GM12873 (cell line): ENCODE measurements at regions not wholly inside any gene's neighbourhood (a gene's known extent, or its start where the extent isn't known, plus 50 kb on each side); places are given as distances from the start of the nearest gene placed in this dataset.

Experiments
- CTCF ChIP-seq: IDR thresholded peaks from 2 replicates; pipeline ENCODE4 v1.5.1; 2012; ENCODE audit warnings: low read depth, mild to moderate bottlenecking, moderate library complexity, low read length, control low read depth; ENCODE audit not compliant: insufficient read depth; ENCODE audit errors: missing control alignments

GRCh38 chr4:128688846-128689437, 120.6 kb upstream of the JADE1 start:
- no peak for TF ChIP-seq CTCF

GRCh38 chr4:128688033-128688721, 121.3 kb upstream of the JADE1 start:
- no peak for TF ChIP-seq CTCF

- no peak for TF ChIP-seq CTCF
These were observed 122.7 kb upstream of the JADE1 start for GRCh38 chr4:128686810-128687209.

- no peak for TF ChIP-seq CTCF
These were observed 123.5 kb upstream of the JADE1 start for GRCh38 chr4:128686032-128686465.

GRCh38 chr4:128684016-128684415, 125.5 kb upstream of the JADE1 start:
- TF ChIP-seq CTCF = no peak

- no peak for TF ChIP-seq CTCF
These were observed 126.4 kb upstream of the JADE1 start for GRCh38 chr4:128682942-128683666.

GRCh38 chr4:128676095-128676494, 133.4 kb upstream of the JADE1 start:
- no peak for TF ChIP-seq CTCF
